GM12878 (cell line): ENCODE measurements at regions not wholly inside any gene's neighbourhood (a gene's known extent, or its start where the extent isn't known, plus 50 kb on each side); places are given as distances from the start of the nearest gene placed in this dataset.

Experiments
- ATAC-seq: fragments of 200-7000 bp; cut with Tn5 transposase; 3 replicates; pipeline ENCODE4 v1.9.1; 2020; ENCODE audit warnings: mild to moderate bottlenecking, moderate library complexity
- BruUV-seq: library from RNA; stranded (reverse); fragments of 400-500 nt; replicated peaks from 2 replicates; lab custom pipeline; 2021; lab: Mats Ljungman, UMichigan
- CTCF ChIA-PET: fragments of 300-600 bp; sonication (Branson Sonifier 250); formaldehyde crosslinking; extraction: SDS; loops from one replicate; lab custom pipeline; 2021; ENCODE audit warnings: inconsistent platforms; lab: Yijun Ruan, JAX
- POLR2A ChIA-PET: fragments of 350-600 bp; formaldehyde crosslinking; extraction: SDS; loops from one replicate; lab custom pipeline; 2021; ENCODE audit warnings: inconsistent platforms; lab: Charles Lee
- RAD21 ChIA-PET: fragments of 300-600 bp; sonication (Branson Sonifier 250); formaldehyde crosslinking; loops from one replicate; lab custom pipeline; 2023; ENCODE audit warnings: antibody characterized with exemption; ENCODE audit not compliant: unreplicated experiment; lab: Charles Lee
- SMC1A ChIA-PET: fragments of 300-600 bp; sonication (Branson Sonifier 250); formaldehyde crosslinking; loops from one replicate; lab custom pipeline; 2023; ENCODE audit not compliant: unreplicated experiment, uncharacterized antibody; lab: Charles Lee
- DNase-seq: peaks from one replicate; pipeline ENCODE4 v3.0.0-alpha.2; 2011; ENCODE audit warnings: low read depth, low spot score
- FAIRE-seq: peaks from 3 replicates; lab custom pipeline; 2011; peaks lifted over from hg19 to GRCh38; lab: Jason Lieb, UNC
- H2AFZ ChIP-seq: 2 replicates; pipeline ENCODE4 v1.6.0; 2011; ENCODE audit warnings: low read depth, low read length, control low read depth; ENCODE audit not compliant: control insufficient read depth
- H3K27ac ChIP-seq: 2 replicates; pipeline ENCODE4 v1.5.1; 2011; ENCODE audit warnings: control low read depth; ENCODE audit not compliant: control insufficient read depth, insufficient read depth
- H3K27me3 ChIP-seq, 2 experiments: replicated peaks in 1 of 2; 2 replicates each; pipeline versions ENCODE4 v1.6.0 to v1.6.1; 2011; ENCODE audit warnings: low read length in 1 of 2; ENCODE audit not compliant: control insufficient read depth in 2 of 2, insufficient read depth in 2 of 2
- H3K36me3 ChIP-seq, 2 experiments: 2 replicates each; pipeline ENCODE4 v1.5.1; 2011; ENCODE audit warnings: low read length in 1 of 2; ENCODE audit not compliant: control insufficient read depth in 2 of 2, insufficient read depth in 2 of 2
- H3K4me1 ChIP-seq: 2 replicates; pipeline ENCODE4 v1.6.1; 2011; ENCODE audit warnings: mild to moderate bottlenecking, low read length, moderate library complexity, mixed read lengths; ENCODE audit not compliant: control insufficient read depth, insufficient read depth
- H3K4me2 ChIP-seq: 2 replicates; pipeline ENCODE4 v1.6.0; 2011; ENCODE audit warnings: control low read depth; ENCODE audit not compliant: control insufficient read depth, insufficient read depth
- H3K4me3 ChIP-seq: fragments of 200-600 bp; sonication (generic); 2 replicates; pipeline ENCODE4 v1.5.1; 2016
- H3K79me2 ChIP-seq: 2 replicates; pipeline ENCODE4 v1.6.0; 2011; ENCODE audit warnings: low read length; ENCODE audit not compliant: control insufficient read depth, insufficient read depth
- H3K9ac ChIP-seq: 2 replicates; pipeline ENCODE4 v1.8.0; 2011; ENCODE audit warnings: low read length, control low read depth, mixed read lengths; ENCODE audit not compliant: control insufficient read depth, insufficient read depth
- H3K9me3 ChIP-seq: replicated peaks from 3 replicates; pipeline ENCODE4 v1.5.1; 2011; ENCODE audit warnings: mild to moderate bottlenecking, low read length; ENCODE audit not compliant: control insufficient read depth, insufficient read depth
- H4K20me1 ChIP-seq: 2 replicates; pipeline ENCODE4 v1.6.0; 2011; ENCODE audit not compliant: control insufficient read depth, insufficient read depth
- CBFB ChIP-seq: IDR thresholded peaks from 2 replicates; pipeline ENCODE4 v1.6.1; 2016; ENCODE audit warnings: antibody characterized with exemption, low read depth
- CHD2 ChIP-seq: IDR thresholded peaks from 2 replicates; pipeline ENCODE4 v1.6.1; 2011; ENCODE audit warnings: low read depth, low read length, improper control_type of control experiment, borderline replicate concordance
- KDM1A ChIP-seq: fragments of 200-600 bp; sonication (generic); IDR thresholded peaks from 2 replicates; pipeline ENCODE4 v1.6.1; 2016; ENCODE audit warnings: borderline replicate concordance
- MEF2B ChIP-seq: fragments of 450-650 bp; IDR thresholded peaks from 2 replicates; pipeline ENCODE4 v1.6.1; 2018; ENCODE audit warnings: mild to moderate bottlenecking, moderate library complexity; ENCODE audit not compliant: partially characterized antibody, poor library complexity, severe bottlenecking
- RB1 ChIP-seq: fragments of 450-650 bp; formaldehyde crosslinking; IDR thresholded peaks from 2 replicates; pipeline ENCODE4 v1.6.1; 2017; ENCODE audit warnings: mild to moderate bottlenecking, borderline replicate concordance
- TBL1XR1 ChIP-seq: IDR thresholded peaks from 2 replicates; pipeline ENCODE4 v1.6.1; 2012; ENCODE audit warnings: low read depth, low read length, improper control_type of control experiment
- YBX1 ChIP-seq: fragments of 450-650 bp; IDR thresholded peaks from 2 replicates; pipeline ENCODE4 v1.6.1; 2016; ENCODE audit warnings: antibody characterized with exemption
- WGBS: methylation state at CpG from one replicate; pipeline ENCODE4 v1.1.6; 2016; ENCODE audit warnings: low lambda C conversion rate; ENCODE audit not compliant: insufficient replicate concordance, insufficient coverage; ENCODE audit errors: missing lambda C conversion rate; 5-methylcytosine and 5-hydroxymethylcytosine counted together
- in situ Hi-C: fragments of 300-500 bp; cut with MboI; formaldehyde crosslinking; loops from 9 replicates; pipeline ENCODE4 v1.14.3; 2018; ENCODE audit warnings: mixed read lengths
- intact Hi-C: fragments of 100-400 bp; cut with micrococcal nuclease; formaldehyde crosslinking; loops from one replicate; pipeline ENCODE4 v1.14.2; 2022; ENCODE audit not compliant: unreplicated experiment
- TF ChIP-seq, protein P1 (sequence below): IDR thresholded peaks from 2 replicates; pipeline ENCODE4 v1.6.1; 2011; ENCODE audit warnings: low read depth, low read length, improper control_type of control experiment, borderline replicate concordance
- TF ChIP-seq, protein P2 (sequence below): fragments of 450-650 bp; IDR thresholded peaks from 2 replicates; pipeline ENCODE4 v1.6.1; 2018; ENCODE audit warnings: borderline replicate concordance, mild to moderate bottlenecking; ENCODE audit not compliant: partially characterized antibody

DNA sequence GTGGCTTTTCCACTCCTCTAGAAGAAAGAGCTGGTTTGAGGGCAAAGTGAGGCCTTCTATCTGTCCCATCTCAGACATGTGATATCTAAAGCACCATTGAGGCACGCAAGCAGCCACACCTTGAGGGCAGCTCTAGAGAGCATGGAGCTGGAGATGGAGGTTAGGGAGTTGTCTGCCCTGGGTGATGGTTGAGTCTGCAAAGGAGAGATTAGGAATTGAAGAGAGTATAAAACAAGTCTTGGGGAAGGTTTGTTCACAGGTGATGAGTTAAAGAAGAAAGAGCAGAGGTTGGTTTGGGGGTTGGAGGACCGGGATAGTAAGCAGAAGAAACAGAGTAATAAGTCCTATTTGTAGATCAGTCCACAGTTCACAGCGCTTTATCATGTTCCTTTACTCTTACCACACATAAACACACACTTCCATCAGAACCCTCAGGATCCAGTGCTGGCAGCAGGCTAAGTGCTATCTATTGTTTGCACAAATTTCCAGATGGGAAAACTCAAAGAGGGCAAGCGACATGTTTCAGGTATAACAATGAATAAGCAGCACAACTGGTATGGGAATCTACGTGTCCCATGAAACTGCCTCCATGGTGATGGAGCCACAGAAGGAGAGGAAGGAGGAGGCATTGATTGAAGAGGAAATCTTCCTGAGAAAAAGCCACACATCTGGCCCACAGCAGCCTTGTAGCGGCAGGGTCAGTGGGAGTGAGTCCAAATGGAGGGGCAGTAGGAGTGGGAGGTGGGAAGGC is 65.8 kb downstream of the RASSF10 start:
- no peak overlapping the region for H2AFZ ChIP-seq
- ChIA-PET CTCF (no interaction called here), SMC1A (interaction anchor here (0.7 to 1.0 kb wide), 2 partner anchors 22 to 96 kb away, joined by 3 read pairs; no protein-coding TSS in a partner anchor), RAD21 (no interaction called here), POLR2A (no interaction called here)
- no peak overlapping the region for H3K4me2 ChIP-seq
- H3K36me3 ChIP-seq, result no peaks in the 10 kb centered on the region
- H3K27ac ChIP-seq, result no peak overlapping the region
- H3K9ac ChIP-seq, result no peak overlapping the region
- no peaks in the 10 kb centered on the region for H3K79me2 ChIP-seq
- no peaks in the 10 kb centered on the region for H3K4me1 ChIP-seq
- no TSS peak for BruUV-seq
- in situ Hi-C loops (no loop called here), intact Hi-C loops (no loop called here)
- WGBS, result 63% methylated on average over 6 of the region's 6 CpGs
- FAIRE-seq (no peak), ATAC-seq (no peak), DNase-seq (no peak)
- H4K20me1 ChIP-seq, result no peaks in the 10 kb centered on the region; the same call in 1 of the 2 replicates
- no peak for TF ChIP-seq TBL1XR1
- TF ChIP-seq CBFB, result no peak
- TF ChIP-seq CHD2, result no peak
- TF ChIP-seq, protein P1, sequence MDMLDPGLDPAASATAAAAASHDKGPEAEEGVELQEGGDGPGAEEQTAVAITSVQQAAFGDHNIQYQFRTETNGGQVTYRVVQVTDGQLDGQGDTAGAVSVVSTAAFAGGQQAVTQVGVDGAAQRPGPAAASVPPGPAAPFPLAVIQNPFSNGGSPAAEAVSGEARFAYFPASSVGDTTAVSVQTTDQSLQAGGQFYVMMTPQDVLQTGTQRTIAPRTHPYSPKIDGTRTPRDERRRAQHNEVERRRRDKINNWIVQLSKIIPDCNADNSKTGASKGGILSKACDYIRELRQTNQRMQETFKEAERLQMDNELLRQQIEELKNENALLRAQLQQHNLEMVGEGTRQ, result no peak
- no peak overlapping the region for H3K4me3 ChIP-seq
- peaks cover 0 to 2% of the 10 kb centered on the region in 2 experiments; a peak in 2 of 4 replicates for H3K27me3 ChIP-seq
- no peaks in the 10 kb centered on the region for H3K9me3 ChIP-seq

DNA sequence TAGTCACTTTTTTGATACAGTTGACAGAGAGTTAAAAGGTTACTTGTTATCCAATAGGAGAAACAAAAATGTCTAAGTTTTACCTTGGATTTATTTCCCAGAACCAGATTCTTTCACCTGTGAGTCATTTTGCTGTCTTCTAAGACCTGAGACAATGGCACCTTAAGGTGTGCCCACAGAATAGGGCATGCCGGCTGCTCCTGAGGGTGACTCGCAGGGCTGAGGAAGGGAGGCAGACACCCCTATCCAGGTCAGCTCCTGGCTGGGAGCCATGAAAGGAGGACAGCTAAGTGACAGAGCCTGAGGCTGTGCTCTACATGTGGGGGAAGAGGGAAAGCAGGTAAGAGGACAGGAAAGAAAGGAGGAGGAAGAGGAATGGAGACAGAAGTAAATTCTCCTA is 67.8 kb downstream of the RASSF10 start:
- in situ Hi-C loops, result no loop called here
- Histone ChIP-seq H2AFZ (no peak overlapping the region), H3K79me2 (no peaks in the 10 kb centered on the region), H3K4me1 (no peaks in the 10 kb centered on the region), H3K36me3 (no peaks in the 10 kb centered on the region), H3K4me2 (no peak overlapping the region), H3K27ac (no peak overlapping the region), H3K4me3 (no peak overlapping the region), H3K27me3 (peaks cover 0 to 2% of the 10 kb centered on the region in 2 experiments), H3K9me3 (no peaks in the 10 kb centered on the region), H3K9ac (no peak overlapping the region), H4K20me1 (no peaks in the 10 kb centered on the region; the same call in 1 of the 2 replicates)
- BruUV-seq, result no TSS peak
- WGBS, result 55% methylated on average over 2 of the region's 2 CpGs
- FAIRE-seq (no peak), DNase-seq (no peak), ATAC-seq (no peak)
- intact Hi-C loops, result no loop called here
- ChIA-PET POLR2A (no interaction called here), RAD21 (no interaction called here), CTCF (no interaction called here), SMC1A (interaction anchor here (0.8 to 1.2 kb wide), 2 partner anchors 12 to 612 kb away, joined by 3 read pairs; no protein-coding TSS in a partner anchor)
- no peak for TF ChIP-seq MEF2B
- no peak for TF ChIP-seq RB1
- no peak for TF ChIP-seq KDM1A
- no peak for TF ChIP-seq YBX1
- TF ChIP-seq, protein P2, sequence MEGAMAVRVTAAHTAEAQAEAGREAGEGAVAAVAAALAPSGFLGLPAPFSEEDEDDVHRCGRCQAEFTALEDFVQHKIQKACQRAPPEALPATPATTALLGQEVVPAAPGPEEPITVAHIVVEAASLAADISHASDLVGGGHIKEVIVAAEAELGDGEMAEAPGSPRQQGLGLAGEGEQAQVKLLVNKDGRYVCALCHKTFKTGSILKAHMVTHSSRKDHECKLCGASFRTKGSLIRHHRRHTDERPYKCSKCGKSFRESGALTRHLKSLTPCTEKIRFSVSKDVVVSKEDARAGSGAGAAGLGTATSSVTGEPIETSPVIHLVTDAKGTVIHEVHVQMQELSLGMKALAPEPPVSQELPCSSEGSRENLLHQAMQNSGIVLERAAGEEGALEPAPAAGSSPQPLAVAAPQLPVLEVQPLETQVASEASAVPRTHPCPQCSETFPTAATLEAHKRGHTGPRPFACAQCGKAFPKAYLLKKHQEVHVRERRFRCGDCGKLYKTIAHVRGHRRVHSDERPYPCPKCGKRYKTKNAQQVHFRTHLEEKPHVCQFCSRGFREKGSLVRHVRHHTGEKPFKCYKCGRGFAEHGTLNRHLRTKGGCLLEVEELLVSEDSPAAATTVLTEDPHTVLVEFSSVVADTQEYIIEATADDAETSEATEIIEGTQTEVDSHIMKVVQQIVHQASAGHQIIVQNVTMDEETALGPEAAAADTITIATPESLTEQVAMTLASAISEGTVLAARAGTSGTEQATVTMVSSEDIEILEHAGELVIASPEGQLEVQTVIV, result no peak
